Endothelial cell of umbilical vein (primary cell): ENCODE measurements at regions not wholly inside any gene's neighbourhood (a gene's known extent, or its start where the extent isn't known, plus 50 kb on each side); places are given as distances from the start of the nearest gene placed in this dataset. TPM values are rescaled to one million over a fixed set of nuclear protein-coding genes. Genes with fewer than 3 reads are reported as not detected.

Experiments used
- BruUV-seq: library from RNA; stranded (reverse); fragments of 400-500 nt; replicated peaks from 2 replicates; lab custom pipeline; 2021; lab: Mats Ljungman, UMichigan
- CTCF ChIA-PET: fragments of 300-600, 350-600 bp; sonication (Branson Sonifier 250); formaldehyde crosslinking; loops from one replicate; lab custom pipeline; 2021; ENCODE audit warnings: antibody characterized with exemption, inconsistent platforms; lab: Charles Lee
- POLR2A ChIA-PET: fragments of 300-600, 350-600 bp; sonication (Branson Sonifier 250); formaldehyde crosslinking; loops from one replicate; lab custom pipeline; 2021; ENCODE audit warnings: antibody characterized with exemption, inconsistent platforms; lab: Charles Lee
- DNase-seq: peaks from one replicate; pipeline ENCODE4 v3.0.0-alpha.2; 2011; ENCODE audit warnings: low read depth, low spot score
- FAIRE-seq: peaks from 2 replicates; lab custom pipeline; 2011; peaks lifted over from hg19 to GRCh38; lab: Jason Lieb, UNC
- H2AFZ ChIP-seq: 2 replicates; pipeline ENCODE4 v1.6.0; 2012; ENCODE audit warnings: low read depth, low read length, control low read depth, inconsistent platforms
- H3K27ac ChIP-seq: 2 replicates; pipeline ENCODE4 v1.5.1; 2011; ENCODE audit warnings: low read depth, mild to moderate bottlenecking, control low read depth, low read length, moderate library complexity; ENCODE audit not compliant: insufficient read depth
- H3K27me3 ChIP-seq, 2 experiments: 2 replicates each; pipeline versions ENCODE4 v1.6.0 to v1.6.1; 2011; ENCODE audit warnings: low read length in 2 of 2, mixed read lengths in 1 of 2; ENCODE audit not compliant: control insufficient read depth in 2 of 2, insufficient read depth in 2 of 2
- H3K36me3 ChIP-seq, 2 experiments: 2 replicates in 1 of 2; 3 replicates in 1 of 2; pipeline ENCODE4 v1.5.1; 2011; ENCODE audit warnings: low read length in 2 of 2, mild to moderate bottlenecking in 1 of 2, moderate library complexity in 1 of 2; ENCODE audit not compliant: control insufficient read depth in 2 of 2, insufficient read depth in 2 of 2; ENCODE audit errors: extremely low read depth in 1 of 2
- H3K4me1 ChIP-seq: 3 replicates; pipeline ENCODE4 v1.5.1; 2011; ENCODE audit warnings: mild to moderate bottlenecking, low read length; ENCODE audit not compliant: control insufficient read depth, insufficient read depth; ENCODE audit errors: extremely low read depth
- H3K4me2 ChIP-seq: 2 replicates; pipeline ENCODE4 v1.6.1; 2011; ENCODE audit warnings: low read length, control low read depth, mixed read lengths; ENCODE audit not compliant: insufficient read depth
- H3K4me3 ChIP-seq, 3 experiments: fragments of 200-600 bp in 1 of 3; sonication (generic), shearing (Covaris generic) in 1 of 3; replicated peaks in 1 of 3; 2 replicates each; pipeline ENCODE4 v1.5.1; 2011 to 2016; ENCODE audit warnings: control low read depth in 3 of 3, low read length in 3 of 3, mild to moderate bottlenecking in 2 of 3, inconsistent platforms in 1 of 3, low read depth in 1 of 3, moderate library complexity in 1 of 3; ENCODE audit not compliant: insufficient read depth in 1 of 3
- H3K79me2 ChIP-seq: 2 replicates; pipeline ENCODE4 v1.6.0; 2012; ENCODE audit warnings: low read length, inconsistent platforms; ENCODE audit not compliant: control insufficient read depth, insufficient read depth
- H3K9ac ChIP-seq: replicated peaks from 2 replicates; pipeline ENCODE3; 2011; ENCODE audit warnings: low read length, control low read depth; ENCODE audit not compliant: insufficient read depth; ENCODE audit errors: extremely low read depth
- H3K9me1 ChIP-seq: replicated peaks from 3 replicates; pipeline ENCODE4 v1.6.0; 2011; ENCODE audit warnings: mild to moderate bottlenecking, low read length; ENCODE audit not compliant: control insufficient read depth, insufficient read depth; ENCODE audit errors: extremely low read depth
- H3K9me3 ChIP-seq: replicated peaks from 2 replicates; pipeline ENCODE4 v1.5.1; 2012; ENCODE audit warnings: low read length, inconsistent platforms; ENCODE audit not compliant: control insufficient read depth, insufficient read depth
- H4K20me1 ChIP-seq: replicated peaks from 2 replicates; pipeline ENCODE3; 2011; ENCODE audit warnings: mild to moderate bottlenecking, low read length; ENCODE audit not compliant: control insufficient read depth, insufficient read depth; ENCODE audit errors: extremely low read depth
- CTCF ChIP-seq, 2 donors: IDR thresholded peaks; 1 replicate in 1 of 2; 2 replicates in 1 of 2; pipeline ENCODE4 v1.5.1; 2011; ENCODE audit warnings: low read length in 2 of 2, mild to moderate bottlenecking in 2 of 2, moderate library complexity in 2 of 2, control low read depth in 1 of 2, inconsistent platforms in 1 of 2, low read depth in 1 of 2; ENCODE audit not compliant: insufficient read depth in 1 of 2; ENCODE audit errors: extremely low read depth in 1 of 2
- EZH2 ChIP-seq: IDR thresholded peaks from 2 replicates; pipeline ENCODE4 v1.6.1; 2012; ENCODE audit warnings: borderline replicate concordance, low read depth, mild to moderate bottlenecking, moderate library complexity, low read length, inconsistent platforms; ENCODE audit not compliant: severe bottlenecking
- FOS ChIP-seq: IDR thresholded peaks from 2 replicates; pipeline ENCODE4 v1.6.1; 2011; ENCODE audit warnings: mild to moderate bottlenecking, low read length, moderate library complexity, borderline replicate concordance; ENCODE audit not compliant: insufficient read depth
- GATA2 ChIP-seq: IDR thresholded peaks from 2 replicates; pipeline ENCODE4 v1.7.0; 2011; ENCODE audit warnings: low read depth, mild to moderate bottlenecking, moderate library complexity, mixed read lengths, low read length; ENCODE audit not compliant: insufficient read length, insufficient read depth
- JUN ChIP-seq: IDR thresholded peaks from 2 replicates; pipeline ENCODE4 v1.6.1; 2011; ENCODE audit warnings: borderline replicate concordance, low read depth; ENCODE audit not compliant: insufficient read length, insufficient read depth
- MAX ChIP-seq: IDR thresholded peaks from 2 replicates; pipeline ENCODE4 v1.6.1; 2011; ENCODE audit not compliant: insufficient read depth, insufficient read length
- MYC ChIP-seq: IDR thresholded peaks from one replicate; pipeline ENCODE4 v1.6.1; 2011; ENCODE audit warnings: mild to moderate bottlenecking, low read depth, low read length
- POLR2A ChIP-seq: IDR thresholded peaks from 2 replicates; pipeline ENCODE4 v1.6.1; 2012; ENCODE audit warnings: low read depth, mild to moderate bottlenecking, control low read depth, low read length
- POLR2AphosphoS5 ChIP-seq: IDR thresholded peaks from 2 replicates; pipeline ENCODE4 v1.6.1; 2012; ENCODE audit warnings: low read depth, mild to moderate bottlenecking, control low read depth, low read length, moderate library complexity; ENCODE audit not compliant: insufficient read depth
- dilution Hi-C: fragments of 300-500 bp; cut with MboI; formaldehyde crosslinking; loops from one replicate; pipeline ENCODE4 v1.15.0; 2019; ENCODE audit warnings: low sequenced_read_pairs; ENCODE audit not compliant: extremely low pct_ligation_motif_present
- intact Hi-C: fragments of 100-400 bp; cut with micrococcal nuclease; formaldehyde crosslinking; loops from one replicate; pipeline ENCODE4 v1.10.0; 2022
- microRNA-seq: library from miRNA; unstranded; fragments of <30 nt; microRNA quantifications from one replicate; pipeline ENCODE4 v1.2.0, GENCODE V29; 2021; ENCODE audit warnings: borderline number of aligned reads, borderline replicate concordance
- small RNA-seq: library from RNA; depleted of rRNA; stranded (forward); fragments of <200 nt; gene quantifications from one replicate; pipeline ENCODE3, GENCODE V24; 2012; ENCODE audit warnings: low replicate concordance, low read depth; ENCODE audit not compliant: insufficient read depth, insufficient read length

- DNase-seq (no peak), FAIRE-seq (no peak)
- Histone ChIP-seq H3K4me3 (peak overlapping the region in 2 of 3 experiments; percentile 10 to 58), H3K79me2 (peaks cover 67% of the 10 kb centered on the region), H3K36me3 (peaks cover 28 to 31% of the 10 kb centered on the region in 2 experiments), H3K27me3 (no peaks in the 10 kb centered on the region), H3K9ac (peak overlapping the region; percentile 27), H3K4me1 (peaks cover 74% of the 10 kb centered on the region), H3K4me2 (peak overlapping the region; percentile 85), H2AFZ (no peak overlapping the region), H3K9me3 (no peaks in the 10 kb centered on the region), H3K27ac (peak overlapping the region; percentile 55), H3K9me1 (no peaks in the 10 kb centered on the region), H4K20me1 (no peaks in the 10 kb centered on the region)
- ChIA-PET POLR2A (interaction anchor here (0.5 to 1.2 kb wide), 3 partner anchors 31 to 533 kb away, joined by 5 read pairs; no protein-coding TSS in a partner anchor), CTCF (interaction anchor here (0.6 to 2.5 kb wide), 3 partner anchors 19 to 55 kb away, joined by 3 to 10 read pairs (median 5); no protein-coding TSS in a partner anchor)
- dilution Hi-C loops: no loop called here
- no TSS peak for BruUV-seq
- TF ChIP-seq CTCF (IDR thresholded peaks at IDR 0.05; ENCODE audit: extremely low read depth in 1 of 2, insufficient read depth in 1 of 2, low read depth in 1 of 2, low read length in 2 of 2) (no peak), MYC (no peak), POLR2A (no peak), JUN (no peak), POLR2AphosphoS5 (no peak), EZH2 (no peak), GATA2 (no peak), FOS (no peak), MAX (no peak)
- intact Hi-C loops: no loop called here
These were observed 50.3 kb upstream of the SEC14L1 start for GRCh38 chr17:77090476-77090875.

Small RNAs in the stretch of these regions (microRNA-seq; reads per million reads assigned to microRNA genes)
- gene MIR6516: 32.2 reads per million, percentile 41 among the genes with 10 or more reads in this experiment

Small RNAs in the stretch of these regions (small RNA-seq; reads per million reads assigned to genes)
- gene RF00017 (not detected), gene SCARNA16 (not detected)
